ENCODE measurements at regions not wholly inside any gene's neighbourhood (a gene's known extent, or its start where the extent isn't known, plus 50 kb on each side); places are given as distances from the start of the nearest gene placed in this dataset.
A peak's percentile ranks its signal among the peaks of the same experiment; 100 is the strongest.

DNA sequence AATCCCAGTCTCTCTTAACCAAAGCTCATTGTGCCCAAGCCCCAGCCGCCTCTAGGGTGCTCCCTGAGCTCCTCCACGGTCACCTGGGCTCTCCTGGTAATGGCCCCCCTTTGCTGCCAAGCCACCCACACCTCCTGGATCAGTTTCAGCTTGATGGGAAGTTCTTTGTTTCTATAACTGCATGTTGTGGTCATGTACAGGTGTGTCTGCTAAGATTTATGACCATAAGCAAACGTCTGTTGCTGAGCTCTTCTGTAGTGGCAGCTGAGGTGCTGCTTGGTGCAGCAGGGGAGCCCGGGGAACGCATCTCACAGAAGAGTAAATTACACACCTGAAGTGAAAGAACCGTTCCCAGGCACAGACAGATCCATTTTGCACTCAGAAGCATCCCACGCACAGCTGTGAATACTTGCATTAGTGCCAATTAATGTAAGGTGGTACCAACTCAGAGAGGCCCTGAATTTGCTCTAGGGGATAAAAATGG lies 194.6 kb upstream of the ARID1B start:
- TF ChIP-seq, protein P1, sequence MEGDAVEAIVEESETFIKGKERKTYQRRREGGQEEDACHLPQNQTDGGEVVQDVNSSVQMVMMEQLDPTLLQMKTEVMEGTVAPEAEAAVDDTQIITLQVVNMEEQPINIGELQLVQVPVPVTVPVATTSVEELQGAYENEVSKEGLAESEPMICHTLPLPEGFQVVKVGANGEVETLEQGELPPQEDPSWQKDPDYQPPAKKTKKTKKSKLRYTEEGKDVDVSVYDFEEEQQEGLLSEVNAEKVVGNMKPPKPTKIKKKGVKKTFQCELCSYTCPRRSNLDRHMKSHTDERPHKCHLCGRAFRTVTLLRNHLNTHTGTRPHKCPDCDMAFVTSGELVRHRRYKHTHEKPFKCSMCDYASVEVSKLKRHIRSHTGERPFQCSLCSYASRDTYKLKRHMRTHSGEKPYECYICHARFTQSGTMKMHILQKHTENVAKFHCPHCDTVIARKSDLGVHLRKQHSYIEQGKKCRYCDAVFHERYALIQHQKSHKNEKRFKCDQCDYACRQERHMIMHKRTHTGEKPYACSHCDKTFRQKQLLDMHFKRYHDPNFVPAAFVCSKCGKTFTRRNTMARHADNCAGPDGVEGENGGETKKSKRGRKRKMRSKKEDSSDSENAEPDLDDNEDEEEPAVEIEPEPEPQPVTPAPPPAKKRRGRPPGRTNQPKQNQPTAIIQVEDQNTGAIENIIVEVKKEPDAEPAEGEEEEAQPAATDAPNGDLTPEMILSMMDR (conservative IDR thresholded peaks at IDR 0.05; ENCODE audit: low read length) = peak; percentile 59
- TF ChIP-seq EZH2phosphoT487 (IDR thresholded peaks at IDR 0.05; ENCODE audit: borderline replicate concordance, low read depth, low read length) = no peak

All from OCI-LY7 (cell line).